CD4-positive, alpha-beta T cell (primary cell): ENCODE measurements at regions not wholly inside any gene's neighbourhood (a gene's known extent, or its start where the extent isn't known, plus 50 kb on each side); places are given as distances from the start of the nearest gene placed in this dataset.

Experiments used
- ATAC-seq: fragments of 200-7000 bp; cut with Tn5 transposase; one replicate; pipeline ENCODE4 v1.10.0; 2022; ENCODE audit warnings: mild to moderate bottlenecking; ENCODE audit not compliant: poor library complexity
- CTCF ChIA-PET: fragments of 350-600 bp; sonication (Branson Sonifier 250); formaldehyde crosslinking; loops from one replicate; lab custom pipeline; 2021; ENCODE audit warnings: antibody characterized with exemption, inconsistent platforms; lab: Charles Lee
- POLR2A ChIA-PET: fragments of 350-600 bp; sonication (Branson Sonifier 250); formaldehyde crosslinking; loops from one replicate; lab custom pipeline; 2021; ENCODE audit warnings: antibody characterized with exemption, inconsistent platforms; lab: Charles Lee
- DNase-seq, 14 experiments: peaks; one replicate each; pipeline ENCODE4 v3.0.0-alpha.2; 2013 to 2020; ENCODE audit warnings: mixed read lengths in 2 of 14
- H3K27ac ChIP-seq, 2 donors: one replicate each; pipeline versions ENCODE4 v1.5.1 to v1.7.0; 2013; ENCODE audit warnings: low read length in 2 of 2, low read depth in 1 of 2, mild to moderate bottlenecking in 1 of 2
- H3K27me3 ChIP-seq, 2 experiments: 1 replicate in 1 of 2; 2 replicates in 1 of 2; pipeline versions ENCODE4 v1.6.1 to v1.7.0; 2013; ENCODE audit warnings: low read length in 2 of 2, control low read depth in 1 of 2, mild to moderate bottlenecking in 1 of 2, moderate library complexity in 1 of 2; ENCODE audit not compliant: insufficient read depth in 2 of 2, control insufficient read depth in 1 of 2
- H3K36me3 ChIP-seq: one replicate; pipeline ENCODE4 v1.6.1; 2013; ENCODE audit warnings: low read length, control low read depth; ENCODE audit not compliant: insufficient read depth
- H3K4me1 ChIP-seq: one replicate; pipeline ENCODE4 v1.6.1; 2013; ENCODE audit warnings: low read length, control low read depth; ENCODE audit not compliant: insufficient read depth
- H3K4me3 ChIP-seq: one replicate; pipeline ENCODE4 v1.5.1; 2013; ENCODE audit warnings: mild to moderate bottlenecking, low read length, moderate library complexity
- H3K9me3 ChIP-seq, 2 experiments: 1 replicate in 1 of 2; 2 replicates in 1 of 2; pipeline versions ENCODE4 v1.6.1 to v1.7.0; 2013; ENCODE audit warnings: low read length in 2 of 2, mild to moderate bottlenecking in 2 of 2, control low read depth in 1 of 2, moderate library complexity in 1 of 2; ENCODE audit not compliant: control insufficient read depth in 1 of 2, insufficient read depth in 1 of 2
- H3K27ac Mint-ChIP-seq: one replicate; pipeline ENCODE4 v1.8.0; 2020; ENCODE audit warnings: mixed read lengths
- H3K27me3 Mint-ChIP-seq: one replicate; pipeline ENCODE4 v1.8.0; 2021; ENCODE audit warnings: mixed read lengths
- H3K36me3 Mint-ChIP-seq: one replicate; pipeline ENCODE4 v1.8.0; 2021; ENCODE audit warnings: low read depth, mixed read lengths
- H3K4me1 Mint-ChIP-seq: one replicate; pipeline ENCODE4 v1.8.0; 2021; ENCODE audit warnings: low read depth, mixed read lengths
- H3K4me3 Mint-ChIP-seq: one replicate; pipeline ENCODE4 v1.8.0; 2020; ENCODE audit warnings: mild to moderate bottlenecking, mixed read lengths
- H3K9me3 Mint-ChIP-seq: one replicate; pipeline ENCODE4 v1.8.0; 2020; ENCODE audit warnings: mixed read lengths
- CTCF ChIP-seq: fragments of 200-600 bp; IDR thresholded peaks from one replicate; pipeline ENCODE4 v1.8.0; 2022; ENCODE audit warnings: antibody characterized with exemption, mild to moderate bottlenecking
- intact Hi-C, 2 experiments: fragments of 100-400 bp; cut with DNase I in 1 of 2; cut with micrococcal nuclease in 1 of 2; formaldehyde crosslinking; loops; one replicate each; pipeline versions ENCODE4 v1.15.1 to v1.9.0; 2023 to 2025; cut with DNase I, micrococcal nuclease

- DNase-seq (no peak), ATAC-seq (no peak)
- no peak overlapping the region for H3K4me3 Mint-ChIP-seq
- H3K4me3 ChIP-seq, result no peak overlapping the region
- H3K36me3 ChIP-seq, result no peaks in the 10 kb centered on the region
- no peaks in the 10 kb centered on the region for H3K4me1 ChIP-seq
- H3K27me3 Mint-ChIP-seq, result peaks cover 19% of the 10 kb centered on the region
- H3K27me3 ChIP-seq, result no peaks in the 10 kb centered on the region
- H3K27ac Mint-ChIP-seq, result no peak overlapping the region
- H3K36me3 Mint-ChIP-seq, result no peaks in the 10 kb centered on the region
- H3K4me1 Mint-ChIP-seq, result no peaks in the 10 kb centered on the region
- POLR2A ChIA-PET, result no interaction called here
- no peak for TF ChIP-seq CTCF
- H3K9me3 ChIP-seq, result peaks cover 0 to 9% of the 10 kb centered on the region in 2 experiments
- no peak overlapping the region for H3K27ac ChIP-seq
- CTCF ChIA-PET, result no interaction called here
- H3K9me3 Mint-ChIP-seq, result peaks cover 9% of the 10 kb centered on the region
- intact Hi-C loops, result no loop called here
These were observed 107.0 kb upstream of the RFC3 start for GRCh38 chr13:33710924-33711323.

DNA sequence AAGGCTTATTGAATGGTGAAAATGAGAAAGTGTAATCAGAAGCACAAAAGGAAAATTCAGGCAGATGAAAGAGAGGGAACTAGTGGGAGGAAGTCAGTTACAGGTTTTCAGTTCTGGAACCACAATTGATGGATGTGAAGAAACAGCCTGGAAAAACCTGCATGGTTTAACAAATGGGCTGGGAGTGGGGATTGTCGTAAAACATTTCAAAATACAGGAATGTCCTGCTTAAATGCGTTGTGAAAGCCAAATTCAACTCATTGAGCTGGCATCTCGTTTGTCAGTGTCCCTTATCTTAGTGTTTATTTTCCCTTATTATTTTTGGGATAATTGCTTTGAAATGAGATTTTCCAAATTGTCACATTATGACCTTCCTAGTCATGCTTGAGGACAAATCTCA is 106.5 kb upstream of the RFC3 start:
- Mint-ChIP-seq H3K36me3 (no peaks in the 10 kb centered on the region), H3K4me1 (no peaks in the 10 kb centered on the region), H3K9me3 (peaks cover 5% of the 10 kb centered on the region), H3K27ac (no peak overlapping the region), H3K4me3 (no peak overlapping the region), H3K27me3 (peaks cover 15% of the 10 kb centered on the region)
- intact Hi-C loops, result no loop called here
- TF ChIP-seq CTCF, result no peak
- no peaks in the 10 kb centered on the region for H3K27me3 ChIP-seq
- no peak overlapping the region for H3K4me3 ChIP-seq
- H3K9me3 ChIP-seq, result peaks cover 0 to 4% of the 10 kb centered on the region in 2 experiments
- no peak overlapping the region for H3K27ac ChIP-seq
- POLR2A ChIA-PET, result no interaction called here
- H3K4me1 ChIP-seq, result no peaks in the 10 kb centered on the region
- ATAC-seq (no peak), DNase-seq (no peak)
- no peaks in the 10 kb centered on the region for H3K36me3 ChIP-seq
- CTCF ChIA-PET, result no interaction called here

- DNase-seq (no peak), ATAC-seq (no peak)
- no peak for TF ChIP-seq CTCF
- Histone ChIP-seq H3K4me3 (no peak overlapping the region), H3K27ac (no peak overlapping the region), H3K27me3 (no peaks in the 10 kb centered on the region), H3K4me1 (no peaks in the 10 kb centered on the region), H3K36me3 (no peaks in the 10 kb centered on the region), H3K9me3 (no peaks in the 10 kb centered on the region)
- CTCF ChIA-PET, result no interaction called here
- Mint-ChIP-seq H3K4me1 (peaks cover 15% of the 10 kb centered on the region), H3K9me3 (no peaks in the 10 kb centered on the region), H3K36me3 (no peaks in the 10 kb centered on the region), H3K4me3 (no peak overlapping the region), H3K27ac (no peak overlapping the region), H3K27me3 (no peaks in the 10 kb centered on the region)
- POLR2A ChIA-PET, result no interaction called here
- intact Hi-C loops, result no loop called here
These were observed 100.2 kb upstream of the RFC3 start for GRCh38 chr13:33717775-33718174.
